Left ventricle myocardium inferior (tissue), 1 donor: ENCODE measurements at regions not wholly inside any gene's neighbourhood (a gene's known extent, or its start where the extent isn't known, plus 50 kb on each side); places are given as distances from the start of the nearest gene placed in this dataset.
"Not testable (repeated sequence)": the region's sequence is repeated elsewhere in the genome, so short reads cannot be mapped to it uniquely, and the experiment has no call there.

Experiments
- DNase-seq: peaks from one replicate; pipeline ENCODE4 v3.0.0-alpha.2; 2020
- H3K27ac ChIP-seq: fragments of 200-600 bp; replicated peaks from 2 replicates; pipeline ENCODE4 v1.8.0; 2021
- H3K27me3 ChIP-seq: fragments of 200-600 bp; 2 replicates; pipeline ENCODE4 v1.8.0; 2021; ENCODE audit warnings: low read depth
- H3K36me3 ChIP-seq: fragments of 200-600 bp; 2 replicates; pipeline ENCODE4 v1.8.0; 2021
- H3K4me1 ChIP-seq: fragments of 200-600 bp; 2 replicates; pipeline ENCODE4 v1.8.0; 2021
- H3K4me3 ChIP-seq: fragments of 200-600 bp; 2 replicates; pipeline ENCODE4 v1.8.0; 2021; ENCODE audit warnings: mild to moderate bottlenecking, moderate library complexity
- H3K9me3 ChIP-seq: fragments of 200-600 bp; replicated peaks from 2 replicates; pipeline ENCODE4 v1.8.0; 2021
- CTCF ChIP-seq: fragments of 200-600 bp; IDR thresholded peaks from 2 replicates; pipeline ENCODE4 v1.8.0; 2021; ENCODE audit warnings: antibody characterized with exemption, mild to moderate bottlenecking, borderline replicate concordance
- intact Hi-C: fragments of 100-400 bp; cut with micrococcal nuclease; formaldehyde crosslinking; loops from one replicate; pipeline ENCODE4 v1.11.0; 2022
- donor health status: DM: no; HTN: yes; CAD: no; lungs with severe emphysema.

DNA sequence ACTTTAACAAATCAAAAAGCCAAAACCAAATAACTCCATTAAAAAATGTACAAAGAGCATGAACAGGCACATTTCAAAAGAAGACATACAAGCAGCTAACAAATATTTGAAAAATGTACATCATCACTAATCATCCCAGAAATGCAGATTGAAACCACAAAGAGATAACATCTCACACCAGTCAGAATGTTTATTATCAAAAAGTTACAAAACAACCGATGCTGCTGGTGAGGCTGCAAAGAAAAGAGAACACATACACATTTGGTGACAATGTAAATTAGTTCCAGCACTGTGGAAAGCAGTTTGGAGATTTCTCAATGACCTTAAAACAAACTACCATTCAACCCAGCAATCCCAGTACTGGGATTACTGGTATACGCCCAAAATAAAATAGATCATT is 756.0 kb upstream of the PCDH20 start:
- DNase-seq, result no peak
- intact Hi-C loops, result no loop called here

DNA sequence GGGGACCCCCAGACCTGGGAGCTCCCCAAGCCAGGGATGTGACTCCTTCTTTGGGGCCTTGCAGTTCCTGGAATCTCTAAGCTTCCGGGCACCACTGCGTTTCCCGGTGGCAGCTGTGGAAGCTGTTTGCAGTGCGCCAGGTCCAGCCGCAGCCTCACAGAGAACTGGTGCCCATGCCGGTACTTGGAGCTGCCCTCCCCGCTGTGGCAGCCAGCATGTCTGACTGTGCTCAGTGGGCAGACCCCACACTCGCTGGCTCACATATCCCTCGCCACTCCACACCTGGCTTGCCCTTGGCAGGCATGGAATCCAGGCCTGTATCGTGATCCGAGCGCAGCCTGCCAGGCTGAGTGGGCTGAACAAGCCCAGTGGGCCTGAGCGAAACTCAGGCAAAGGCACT is 753.2 kb upstream of the PCDH20 start:
- Histone ChIP-seq H3K4me3 (no peak overlapping the region), H3K36me3 (no peaks in the 10 kb centered on the region), H3K9me3 (peaks cover 12% of the 10 kb centered on the region), H3K4me1 (no peaks in the 10 kb centered on the region), H3K27ac (no peak overlapping the region), H3K27me3 (no peaks in the 10 kb centered on the region)
- TF ChIP-seq CTCF, result no peak
- intact Hi-C loops, result no loop called here
- DNase-seq, result no peak

More for the DNA sequence above, 756.0 kb upstream of the PCDH20 start:
- Histone ChIP-seq H3K27ac (no peak overlapping the region), H3K36me3 (no peaks in the 10 kb centered on the region), H3K4me3 (no peak overlapping the region), H3K4me1 (no peaks in the 10 kb centered on the region), H3K27me3 (no peaks in the 10 kb centered on the region), H3K9me3 (peaks cover 10% of the 10 kb centered on the region)
- TF ChIP-seq CTCF, result no peak

DNA sequence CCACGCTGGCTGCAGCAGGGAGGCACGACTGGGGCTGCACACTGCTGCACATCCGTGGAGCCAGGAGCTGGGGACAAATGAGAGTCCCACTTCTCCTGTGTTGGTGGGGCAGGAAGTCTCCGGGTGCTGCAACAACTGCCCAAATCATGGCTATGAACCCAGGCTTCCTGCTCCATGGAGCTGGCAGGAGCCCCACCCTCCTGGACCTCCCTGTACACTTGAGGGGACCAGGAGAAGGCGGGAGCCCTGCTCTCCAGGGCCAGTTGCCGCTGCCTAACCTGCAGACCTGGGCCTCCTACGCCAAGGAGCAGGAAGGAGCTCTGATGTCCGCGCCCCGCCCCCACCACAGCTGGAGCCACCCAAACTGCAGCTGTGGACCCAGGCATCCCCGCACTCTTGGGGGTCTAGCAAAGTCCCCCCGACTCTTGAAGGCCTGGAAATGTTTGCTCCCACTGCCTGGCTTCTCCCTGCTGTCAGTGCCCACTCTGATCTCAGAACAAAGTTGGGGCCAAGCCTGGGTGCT is 752.1 kb upstream of the PCDH20 start:
- no peak overlapping the region for H3K4me3 ChIP-seq
- no peaks in the 10 kb centered on the region for H3K4me1 ChIP-seq
- TF ChIP-seq CTCF, result no peak
- intact Hi-C loops, result no loop called here
- peaks cover 19% of the 10 kb centered on the region for H3K9me3 ChIP-seq
- H3K27ac ChIP-seq, result no peak overlapping the region
- no peak for DNase-seq
- no peaks in the 10 kb centered on the region for H3K27me3 ChIP-seq
- no peaks in the 10 kb centered on the region for H3K36me3 ChIP-seq

- H3K27ac ChIP-seq, result no peak overlapping the region
- no peak for TF ChIP-seq CTCF
- peaks cover 21% of the 10 kb centered on the region for H3K9me3 ChIP-seq
- H3K4me1 ChIP-seq, result no peaks in the 10 kb centered on the region
- no peak for DNase-seq
- no peaks in the 10 kb centered on the region for H3K27me3 ChIP-seq
- no peak overlapping the region for H3K4me3 ChIP-seq
- no peaks in the 10 kb centered on the region for H3K36me3 ChIP-seq
- intact Hi-C loops, result no loop called here
Observed at GRCh38 chr13:62162860-62163259, 747.2 kb upstream of the PCDH20 start.

GRCh38 chr13:62158520-62158919 is 742.9 kb upstream of the PCDH20 start:
- Histone ChIP-seq H3K4me3 (no peak overlapping the region), H3K36me3 (no peaks in the 10 kb centered on the region), H3K27me3 (no peaks in the 10 kb centered on the region), H3K9me3 (peaks cover 25% of the 10 kb centered on the region), H3K4me1 (no peaks in the 10 kb centered on the region), H3K27ac (no peak overlapping the region)
- intact Hi-C loops, result no loop called here
- no peak for TF ChIP-seq CTCF
- DNase-seq, result no peak

GRCh38 chr13:62151724-62152123 is 736.1 kb upstream of the PCDH20 start:
- H3K36me3 ChIP-seq, H3K4me1 ChIP-seq, intact Hi-C loops, H3K27ac ChIP-seq, DNase-seq, H3K4me3 ChIP-seq, H3K27me3 ChIP-seq: not testable (repeated sequence)
- H3K9me3 ChIP-seq, result peaks cover 64% of the 10 kb centered on the region
